ENCODE measurements at regions not wholly inside any gene's neighbourhood (a gene's known extent, or its start where the extent isn't known, plus 50 kb on each side); places are given as distances from the start of the nearest gene placed in this dataset.

DNA sequence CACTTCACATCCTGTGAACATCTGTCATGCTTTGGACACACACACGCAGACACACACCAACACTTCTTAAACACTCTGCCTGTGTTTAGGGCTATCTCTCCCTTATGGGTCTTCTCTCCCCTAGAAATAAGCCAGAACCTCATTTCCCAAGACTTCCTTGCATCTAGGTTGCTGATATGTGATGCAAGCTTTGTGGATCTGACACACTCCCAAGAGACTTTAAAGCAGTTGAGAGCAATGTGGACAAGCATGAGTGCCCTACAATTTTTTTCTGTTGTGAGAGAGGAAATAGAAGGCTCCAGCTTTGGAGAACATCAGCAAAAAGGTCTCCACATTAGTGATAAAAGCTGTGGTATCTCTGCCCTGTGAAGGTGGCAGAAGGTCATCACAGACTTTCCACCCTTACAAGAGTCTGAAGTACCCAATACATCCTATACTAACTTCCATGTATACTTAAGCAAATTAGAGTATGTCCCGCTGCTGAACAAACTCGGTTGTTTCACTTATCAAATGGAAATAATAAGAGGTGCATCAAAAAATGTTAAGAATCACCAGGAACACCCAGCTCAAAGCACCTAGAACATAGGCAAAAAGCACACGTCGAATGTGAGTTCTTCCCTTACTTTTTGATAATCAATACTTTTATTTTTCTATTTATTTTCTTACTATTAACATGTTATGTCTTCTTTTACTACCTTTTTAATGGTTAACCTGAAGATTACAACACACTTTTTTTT, 267.6 kb downstream of the SETD4 start:
- no peak for DNase-seq

DNA sequence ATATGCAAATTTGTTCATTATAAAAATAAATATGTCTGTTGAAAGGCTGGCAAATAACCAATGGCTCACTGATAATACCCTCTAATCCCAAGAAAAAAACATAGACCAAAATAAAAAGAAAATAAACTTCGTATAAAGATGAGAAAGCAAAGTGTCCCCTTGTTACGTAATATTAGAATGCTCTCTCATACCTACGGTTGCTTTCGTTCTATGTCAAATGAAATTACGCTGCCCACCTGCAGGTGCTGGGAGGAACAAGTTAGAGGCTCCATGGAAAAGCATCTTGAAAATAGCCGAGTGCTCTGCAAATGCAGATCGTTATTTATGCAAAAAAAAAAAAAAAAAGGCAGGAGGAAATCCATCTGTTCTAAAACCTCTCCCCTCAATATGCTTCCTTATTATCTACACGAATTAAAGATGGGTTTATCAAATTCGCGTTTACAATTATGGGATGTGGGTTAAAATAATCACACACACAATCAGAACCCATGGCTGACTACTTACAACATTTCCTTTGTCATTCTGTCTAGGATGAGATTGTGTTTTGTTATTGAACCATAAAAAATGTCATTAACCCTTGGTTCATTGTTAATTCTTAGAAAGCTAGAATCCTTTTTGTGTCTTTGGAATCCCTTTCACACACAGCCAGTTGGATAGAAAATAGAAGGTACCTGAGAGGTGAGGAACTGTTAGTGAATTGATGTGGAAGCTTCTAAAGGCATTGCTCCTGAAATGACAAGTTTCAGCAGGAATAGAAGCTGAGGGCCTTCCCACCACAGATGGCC, 268.6 kb downstream of the SETD4 start:
- DNase-seq, result no peak

DNA sequence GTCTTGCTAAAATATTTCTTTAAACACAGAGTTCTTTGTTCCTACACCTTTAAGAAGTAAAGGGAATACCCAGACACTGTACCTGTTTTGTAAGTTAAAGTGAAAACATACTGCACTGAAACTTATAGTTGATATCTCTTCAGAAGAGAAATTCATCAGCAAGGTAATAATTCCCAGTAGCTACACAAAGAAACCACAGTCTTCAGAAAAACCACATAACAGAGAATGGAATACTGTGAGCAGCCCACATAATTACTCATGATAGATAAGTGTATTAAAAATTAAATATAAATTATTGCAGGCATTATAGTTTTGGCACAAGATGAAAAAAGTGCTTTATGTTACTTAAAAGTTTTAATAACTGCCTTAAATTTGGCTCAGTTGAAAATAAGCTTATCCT, 276.6 kb downstream of the SETD4 start:
- DNase-seq, result no peak

DNA sequence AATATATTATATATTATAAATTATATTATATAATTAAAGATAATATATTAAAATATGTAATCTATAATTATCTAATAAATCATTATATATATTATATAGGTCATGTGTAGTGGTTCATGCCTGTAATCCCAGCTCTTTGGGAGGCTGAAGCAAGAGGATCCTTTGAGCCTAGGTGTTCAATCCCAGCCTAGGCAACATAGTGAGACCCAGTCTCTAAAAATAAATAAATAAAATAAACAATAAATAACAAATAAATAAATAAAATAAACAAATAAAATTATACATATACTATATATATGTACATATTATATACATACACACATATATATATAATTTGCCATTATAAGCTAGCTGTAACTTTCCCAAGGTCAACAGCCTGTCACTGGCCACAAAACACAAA, 277.7 kb downstream of the SETD4 start:
- DNase-seq, result no peak

DNA sequence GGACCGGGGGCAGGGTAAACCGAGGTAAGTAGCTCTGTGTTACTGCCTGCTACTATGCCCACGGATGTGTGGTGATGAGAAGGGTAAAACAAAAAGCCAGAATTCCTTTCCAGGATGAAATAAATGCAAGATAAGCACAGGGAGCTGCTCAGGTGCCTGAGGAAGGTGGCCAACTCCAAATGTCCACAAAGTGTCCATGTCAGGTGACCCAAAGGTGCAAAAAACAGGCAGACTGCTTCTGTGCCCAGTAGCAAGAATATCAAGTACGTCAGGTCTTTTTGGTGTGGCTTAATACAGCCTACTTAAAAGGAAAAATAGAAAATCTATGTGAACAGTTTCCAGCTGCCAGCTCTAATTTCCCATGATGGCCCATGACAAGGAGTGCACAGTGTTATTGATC, 279.3 kb downstream of the SETD4 start:
- no peak for DNase-seq

DNA sequence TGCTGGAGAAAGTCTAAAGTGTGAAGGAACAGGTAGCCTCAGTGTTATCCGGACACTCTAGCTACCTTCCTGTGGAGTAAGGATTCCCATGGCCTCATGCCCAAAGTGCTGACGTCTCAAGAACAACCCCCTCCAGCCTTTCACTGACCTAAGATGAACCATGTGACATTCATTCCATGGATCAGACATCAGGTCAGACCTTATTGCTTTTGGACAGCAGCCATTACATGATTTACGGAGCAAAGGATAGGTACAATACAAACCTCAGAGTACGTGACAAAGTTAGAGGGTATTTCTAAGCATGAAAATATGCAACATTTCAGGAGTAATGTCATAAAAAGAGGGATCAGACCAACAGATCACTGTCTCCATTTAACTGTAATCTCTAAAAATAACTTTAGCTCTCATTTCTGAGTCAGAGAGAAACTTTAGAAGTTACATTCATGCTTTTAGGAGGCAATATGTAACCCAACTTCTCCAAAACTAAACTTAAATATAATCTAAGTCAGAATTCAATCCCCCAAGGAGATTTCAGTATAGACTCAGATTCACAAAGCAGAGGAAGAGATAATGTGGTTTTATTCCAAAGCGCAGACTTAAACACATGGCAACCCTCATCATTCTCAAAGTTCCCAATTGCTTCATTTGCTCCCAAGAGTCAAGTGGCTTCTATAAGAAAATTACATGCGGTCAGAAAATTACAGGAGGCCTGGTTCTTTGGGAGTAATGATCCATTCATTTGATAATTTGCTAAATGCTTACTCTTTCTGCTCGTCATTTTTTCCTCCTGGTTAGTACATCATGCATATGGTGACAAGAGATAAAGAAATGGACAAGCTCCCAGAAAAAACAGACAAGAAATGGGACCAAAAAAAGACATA, 280.4 kb downstream of the SETD4 start:
- no peak for DNase-seq

DNA sequence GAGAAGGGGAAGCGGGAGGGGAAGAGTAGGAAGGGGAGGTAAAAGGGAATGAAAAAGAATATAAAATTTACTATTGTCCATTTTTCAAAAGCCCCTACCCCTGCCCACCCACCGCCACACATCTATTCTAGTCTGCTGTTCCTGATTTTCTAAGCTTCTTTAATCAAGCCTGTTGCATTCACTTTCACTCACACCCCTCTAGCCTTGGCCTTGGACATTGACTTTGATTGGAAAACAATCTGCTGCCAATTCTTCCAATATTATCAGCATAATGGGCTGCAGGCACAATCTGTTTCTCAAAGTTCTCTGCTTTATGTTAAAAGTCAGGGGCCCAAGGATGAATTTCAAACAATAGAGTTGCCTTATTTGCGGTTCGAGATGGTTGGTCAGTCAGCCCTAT, 281.2 kb downstream of the SETD4 start:
- no peak for DNase-seq

DNA sequence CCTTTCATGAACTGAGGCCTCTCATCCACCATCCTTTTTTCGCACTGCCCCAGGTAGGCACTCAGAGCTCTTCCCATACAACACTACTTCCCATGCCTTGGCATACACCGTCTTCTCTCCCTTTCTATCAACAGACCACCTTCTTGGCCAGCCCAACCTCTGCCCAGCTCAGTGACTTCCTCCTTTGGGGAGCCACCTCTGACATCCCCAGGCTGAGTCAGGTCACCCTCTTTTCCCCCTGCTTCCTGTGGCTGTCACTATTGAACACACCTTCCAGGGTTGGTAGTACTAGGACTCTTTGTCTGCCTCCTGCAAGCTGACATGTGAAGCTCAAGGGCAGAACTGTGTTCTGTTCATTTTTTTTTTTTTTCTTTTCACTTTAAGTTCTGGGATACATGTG, 283.2 kb downstream of the SETD4 start:
- no peak for DNase-seq

DNA sequence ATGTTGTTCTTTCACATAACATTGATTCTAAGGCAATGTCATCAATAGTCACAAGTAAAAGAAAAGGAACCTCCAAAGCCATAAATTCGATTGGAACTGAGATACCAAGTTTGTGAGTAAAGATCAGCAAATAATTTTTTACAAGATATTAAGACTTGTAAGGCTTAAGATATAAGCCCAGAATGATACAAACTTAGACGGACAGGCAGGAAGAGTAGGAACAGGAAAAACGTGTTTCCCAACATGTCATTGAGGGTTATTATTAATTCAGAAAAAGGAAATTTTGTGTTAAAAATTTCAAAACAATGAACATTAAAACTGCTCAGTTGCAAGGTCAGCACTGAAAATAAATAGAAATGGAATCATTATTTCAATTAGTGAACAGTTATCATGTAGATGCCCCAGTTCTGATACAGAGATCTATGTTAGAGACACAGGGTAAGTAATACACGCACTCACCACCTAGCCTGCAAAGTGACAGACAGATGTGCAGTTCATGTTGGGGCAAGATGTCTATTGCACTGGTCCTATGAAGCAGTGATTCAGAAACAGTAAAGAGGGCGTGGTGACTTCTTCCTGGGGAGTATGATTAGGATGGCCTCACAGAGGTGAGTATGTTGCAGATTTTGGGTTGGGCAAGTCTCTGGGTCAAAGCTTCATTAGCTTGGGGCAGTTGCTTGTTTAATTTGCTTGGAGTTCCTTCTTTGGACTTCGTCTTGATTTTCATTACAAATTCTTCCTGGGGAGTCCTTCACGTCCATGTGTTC, 284.4 kb downstream of the SETD4 start:
- DNase-seq, result no peak

DNA sequence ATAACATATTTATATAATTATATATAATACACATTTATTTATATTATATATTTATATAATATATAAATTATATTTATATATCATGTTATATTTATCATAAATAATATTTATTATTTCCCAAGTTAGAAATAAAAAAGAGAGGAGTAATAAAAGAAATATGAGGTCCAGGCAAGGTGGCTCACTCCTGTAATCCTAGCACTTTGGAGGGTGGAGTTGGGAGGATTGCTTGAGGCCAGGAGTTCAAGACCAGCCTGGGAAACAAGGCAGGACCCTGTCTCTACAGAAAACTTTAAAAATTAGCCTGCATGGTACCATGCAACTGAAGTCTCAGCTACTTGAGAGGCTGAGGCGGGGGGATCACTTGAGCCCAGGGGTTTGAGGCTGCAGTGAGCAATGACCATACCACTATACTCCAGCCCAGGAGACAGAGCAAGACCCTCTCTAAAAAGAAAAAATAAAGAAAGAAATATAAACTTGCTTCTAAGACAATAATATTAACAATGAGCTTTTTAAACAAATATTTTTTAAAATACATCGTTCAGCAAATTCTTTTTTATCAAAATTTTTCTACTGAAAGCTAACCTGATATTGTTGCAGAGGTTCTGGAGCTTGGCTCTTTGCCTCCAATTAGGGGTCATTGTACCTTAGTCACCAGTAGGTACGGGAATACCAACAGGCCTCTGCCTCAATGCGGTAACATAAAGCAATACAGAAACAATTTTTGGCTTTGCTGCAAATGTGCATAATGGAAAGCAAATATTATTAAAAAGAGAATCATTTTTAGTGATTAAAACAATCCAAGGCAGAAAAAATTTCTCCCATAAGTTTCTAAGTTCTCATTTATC, 290.0 kb downstream of the SETD4 start:
- DNase-seq, result no peak

DNA sequence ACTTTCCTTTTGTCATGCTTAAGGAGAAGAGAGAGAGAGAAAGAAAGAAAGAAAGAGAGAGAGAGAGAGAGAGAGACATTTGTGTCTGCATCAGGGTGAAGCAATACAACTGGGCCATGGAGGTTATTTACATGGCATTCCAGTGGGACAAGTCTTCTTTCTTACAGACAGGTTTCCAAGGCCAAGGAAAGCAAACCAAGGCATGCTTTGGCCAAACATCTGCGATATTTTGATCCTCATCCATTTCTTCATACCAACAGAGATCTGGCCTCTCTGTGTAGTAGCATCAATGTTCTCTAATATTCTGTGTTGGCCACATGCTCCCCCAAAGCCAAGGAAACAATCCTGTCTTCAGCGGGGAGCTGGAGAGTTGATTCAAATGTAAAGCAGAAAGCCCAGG, 292.1 kb downstream of the SETD4 start:
- DNase-seq, result no peak

DNA sequence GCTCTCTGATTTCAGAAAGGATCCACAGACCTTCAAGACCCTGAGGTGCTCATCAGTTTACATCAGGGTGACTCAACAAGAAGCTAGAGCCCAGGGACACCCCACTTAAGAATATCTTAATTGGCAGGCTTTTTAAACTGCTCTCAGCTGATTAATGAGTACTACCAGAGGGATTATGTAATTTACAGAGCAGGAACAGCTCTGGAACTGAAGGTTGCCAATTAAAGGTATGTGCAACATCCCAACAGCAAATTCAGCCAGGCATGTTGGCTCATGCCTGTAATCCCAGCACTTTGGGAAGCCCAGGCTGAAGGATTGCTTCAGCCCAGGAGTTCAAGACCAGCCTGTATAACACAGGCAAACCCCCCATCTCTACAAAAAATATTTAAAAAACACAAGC, 295.7 kb downstream of the SETD4 start:
- DNase-seq, result no peak

DNA sequence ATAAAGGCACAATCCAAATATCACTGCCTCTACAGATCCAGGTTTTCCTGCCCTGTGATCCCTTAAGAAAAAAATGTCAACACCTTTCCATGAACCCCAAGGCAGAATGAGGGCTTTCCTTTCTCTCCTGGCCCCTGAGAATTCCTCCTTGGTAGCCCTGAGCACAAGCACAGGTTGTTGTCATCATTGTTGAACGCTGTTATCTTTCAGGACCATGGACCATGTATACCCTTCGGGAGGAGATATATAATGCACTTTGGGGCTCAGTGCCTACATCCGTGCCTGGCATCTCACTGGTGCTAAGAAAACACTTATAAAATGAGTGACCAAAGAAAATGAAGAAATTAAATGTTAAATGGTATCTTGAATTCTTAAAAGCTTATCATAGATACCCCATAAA, 296.2 kb downstream of the SETD4 start:
- no peak for DNase-seq

DNA sequence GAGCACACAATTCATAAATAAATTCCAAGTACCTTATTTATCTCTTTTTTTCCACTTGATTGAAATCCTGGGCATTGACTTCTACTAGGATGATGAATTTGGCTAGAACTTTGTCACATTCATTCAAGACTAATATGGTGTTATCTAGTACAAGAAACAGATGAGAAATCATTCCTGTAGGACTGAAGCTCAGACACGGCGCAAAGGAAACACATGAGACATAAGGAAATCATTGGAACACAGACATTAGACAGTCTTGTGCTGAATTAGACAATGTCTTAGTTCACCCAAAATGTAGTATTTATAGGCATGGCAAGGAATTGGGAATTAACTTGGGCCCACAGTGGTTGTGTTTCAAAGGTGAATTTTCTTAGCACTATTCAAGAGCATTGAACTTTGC, 305.7 kb downstream of the SETD4 start:
- no peak for DNase-seq

DNA sequence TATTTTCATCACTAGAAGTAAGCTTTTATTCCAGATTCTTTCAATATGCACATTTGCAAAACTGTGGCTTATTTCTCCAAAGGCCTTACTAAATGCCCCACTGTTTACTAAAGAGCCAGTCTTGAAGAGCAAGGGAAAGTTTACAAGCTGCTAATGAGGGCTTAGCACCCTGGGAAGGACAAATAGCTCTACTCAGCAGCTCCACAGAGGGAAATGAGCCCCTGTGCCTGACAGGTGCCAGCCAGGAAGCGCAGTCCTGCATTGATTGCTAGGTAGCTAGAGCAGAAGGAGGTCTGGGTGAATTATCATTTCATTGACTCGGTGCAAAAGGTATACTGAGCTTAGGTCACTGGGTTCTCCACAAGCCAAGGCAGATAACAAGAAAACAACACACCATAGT, 307.0 kb downstream of the SETD4 start:
- DNase-seq, result no peak

DNA sequence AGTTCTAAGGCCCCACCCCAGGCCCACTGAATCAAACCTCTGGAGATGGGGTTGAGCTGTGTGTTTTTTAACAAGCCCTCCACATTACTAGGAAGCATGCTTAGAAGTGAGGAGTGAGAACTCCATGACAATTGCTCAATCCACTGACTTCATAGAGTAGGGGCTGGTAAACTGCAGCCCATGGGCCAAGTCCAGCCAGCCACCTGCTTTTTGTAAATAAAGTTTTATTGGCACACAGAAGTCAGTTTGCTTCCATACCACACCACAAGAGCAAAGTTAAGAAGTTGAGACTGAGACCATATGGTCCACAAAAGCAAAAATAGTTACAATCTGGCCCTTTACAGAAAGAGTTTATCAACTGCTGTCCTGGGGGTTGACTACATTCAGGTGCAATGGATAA, 309.2 kb downstream of the SETD4 start:
- DNase-seq, result no peak

DNA sequence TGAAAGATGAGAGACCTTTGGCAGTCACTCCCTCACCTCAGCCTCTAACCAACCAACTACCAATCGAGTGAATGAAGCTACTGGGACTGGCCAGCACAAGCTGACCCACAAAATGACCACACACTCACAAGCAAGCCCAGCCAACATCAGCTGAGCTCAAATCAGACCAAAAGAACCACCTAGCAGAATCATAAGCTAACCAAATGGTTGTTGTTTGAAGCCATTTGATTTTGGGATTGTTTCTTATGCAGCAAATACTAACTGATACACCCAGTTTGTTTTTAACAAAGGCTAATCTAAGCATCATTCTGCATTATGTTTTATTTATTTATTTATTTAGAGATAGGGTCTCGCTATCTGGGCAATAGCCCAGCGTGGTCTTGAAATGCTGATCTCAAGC, 310.4 kb downstream of the SETD4 start:
- DNase-seq, result no peak

DNA sequence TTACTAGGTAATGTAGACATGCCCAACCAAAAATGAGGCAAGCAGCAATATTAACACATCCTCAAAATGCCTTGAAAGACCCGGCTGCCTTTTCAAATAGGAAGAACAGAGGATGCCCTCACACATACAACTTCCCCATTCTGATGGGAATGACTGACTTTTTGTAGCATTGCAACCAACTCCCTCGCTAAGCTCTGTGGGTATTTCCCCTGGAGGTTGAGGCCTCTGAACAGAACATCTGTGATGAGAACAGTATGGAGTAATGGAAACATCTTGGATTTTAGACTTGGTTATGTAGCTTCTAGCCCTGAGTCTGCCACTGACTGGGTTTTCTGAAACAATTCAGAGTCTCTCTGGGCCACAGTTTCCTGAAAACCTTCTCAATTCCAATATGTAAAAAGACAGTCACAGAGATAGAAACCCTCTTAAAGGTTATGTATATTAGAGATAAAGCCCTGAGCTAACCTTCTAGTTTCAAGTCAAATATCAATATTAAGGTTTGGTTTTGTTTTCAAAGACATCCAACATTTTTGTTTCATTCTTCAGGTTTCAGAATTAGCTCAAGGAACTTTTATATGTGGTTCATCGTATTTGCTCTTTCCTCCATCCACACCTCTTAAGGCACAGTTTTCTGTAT, 311.5 kb downstream of the SETD4 start:
- no peak for DNase-seq

DNA sequence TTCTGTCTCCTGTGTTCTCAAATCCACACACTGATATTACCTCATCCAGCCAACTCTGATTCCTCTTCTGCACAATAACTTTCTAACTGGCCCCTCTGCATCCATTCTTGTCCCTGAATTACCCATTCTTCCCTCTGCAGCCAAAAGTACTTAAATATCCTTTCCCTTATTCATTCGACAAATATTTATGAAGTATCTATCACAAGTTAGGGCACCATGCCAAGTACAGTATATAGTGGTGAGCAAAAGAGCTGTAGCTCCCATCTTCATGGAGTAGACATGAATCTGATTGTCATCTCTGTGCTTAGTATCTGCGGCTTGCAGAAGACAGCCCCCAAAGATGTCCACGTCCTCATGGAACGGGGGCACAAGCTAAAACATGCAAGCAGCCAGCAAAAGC, 316.8 kb downstream of the SETD4 start:
- DNase-seq, result no peak

DNA sequence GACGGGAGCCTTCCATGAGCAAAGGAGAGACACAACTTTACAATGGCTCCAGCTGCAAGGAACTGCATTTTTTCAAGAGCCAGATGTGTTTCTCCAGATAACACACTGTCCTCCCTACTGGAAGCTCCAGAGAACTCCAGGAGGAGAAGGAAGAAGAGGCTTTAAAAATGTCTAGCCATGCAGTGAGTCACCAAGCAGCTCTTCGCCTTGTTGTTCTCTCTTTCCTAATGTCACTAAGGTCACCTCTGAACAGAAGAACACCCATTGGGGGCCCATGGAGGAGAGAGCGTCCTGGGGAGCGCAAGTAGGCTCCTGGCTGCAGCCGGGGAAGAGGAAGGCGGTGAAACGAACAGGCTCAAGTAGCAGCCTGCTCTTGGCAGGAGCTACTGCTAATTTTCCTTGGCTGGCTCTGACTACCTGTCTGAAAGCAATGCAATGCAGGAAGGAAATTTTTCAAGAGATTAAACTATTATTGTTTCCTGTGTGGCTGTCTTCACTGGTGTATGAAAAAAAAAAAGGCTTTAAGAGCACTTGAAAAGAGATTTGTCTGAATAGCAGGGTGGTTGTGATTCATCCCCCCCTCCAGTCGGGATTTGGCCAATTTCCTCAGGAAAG, 321.9 kb downstream of the SETD4 start:
- DNase-seq, result no peak

DNA sequence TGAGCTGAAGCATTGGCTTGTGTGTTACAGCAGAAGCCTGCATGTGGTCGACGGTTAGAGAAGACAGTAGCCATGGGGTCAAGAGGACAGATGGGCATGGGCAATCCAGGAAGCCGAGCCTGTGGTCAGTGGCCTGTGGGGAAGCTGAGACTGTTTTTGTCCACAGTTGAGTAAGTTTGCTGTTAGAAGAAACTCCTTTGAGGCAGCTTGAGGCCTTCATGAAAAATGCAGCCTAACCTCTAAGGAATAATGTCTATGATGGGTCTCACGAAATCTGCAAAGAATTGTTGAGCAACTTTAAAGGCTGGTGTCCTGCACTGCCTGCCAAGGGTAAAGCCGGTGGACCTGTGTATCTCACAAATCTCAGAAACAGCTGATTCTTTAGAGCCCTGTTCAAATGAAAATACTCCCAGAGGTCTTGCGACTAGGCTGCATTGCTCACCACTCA, 322.4 kb downstream of the SETD4 start:
- DNase-seq, result no peak

All from NCI-H446 (cell line).